ENCODE measurements at regions not wholly inside any gene's neighbourhood (a gene's known extent, or its start where the extent isn't known, plus 50 kb on each side); places are given as distances from the start of the nearest gene placed in this dataset.

- no peak for TF ChIP-seq CREB1 (IDR thresholded peaks at IDR 0.05; ENCODE audit: low read depth)
- no peak for TF ChIP-seq CEBPB (IDR thresholded peaks at IDR 0.05)
- no peak for TF ChIP-seq MAX (IDR thresholded peaks at IDR 0.05)
- no peak for TF ChIP-seq RAD21 (IDR thresholded peaks at IDR 0.05; ENCODE audit: low read depth)
- TF ChIP-seq TEAD4 (IDR thresholded peaks at IDR 0.05) = no peak
- TF ChIP-seq EGR1 (IDR thresholded peaks at IDR 0.05) = no peak
- no peak for TF ChIP-seq EP300 (IDR thresholded peaks at IDR 0.05; ENCODE audit: borderline replicate concordance)
- no peak for TF ChIP-seq USF1 (IDR thresholded peaks at IDR 0.05)
- TF ChIP-seq TAF1 (IDR thresholded peaks at IDR 0.05; ENCODE audit: low read depth) = no peak
- TF ChIP-seq NFIC (IDR thresholded peaks at IDR 0.05) = no peak
- TF ChIP-seq FOXM1 (IDR thresholded peaks at IDR 0.05; ENCODE audit: borderline replicate concordance, low read depth) = no peak
Measured at GRCh38 chr5:106727071-106727470, 943.7 kb downstream of the EFNA5 start.
